SK-N-SH (cell line): ENCODE measurements at regions not wholly inside any gene's neighbourhood (a gene's known extent, or its start where the extent isn't known, plus 50 kb on each side); places are given as distances from the start of the nearest gene placed in this dataset.

Experiments used
- CTCF ChIA-PET: fragments of 300-600, 350-600 bp; formaldehyde crosslinking; extraction: SDS; loops from one replicate; lab custom pipeline; 2021; lab: Yijun Ruan, JAX
- POLR2A ChIA-PET: fragments of 350-600 bp; sonication (Branson Sonifier 250); formaldehyde crosslinking; extraction: SDS; loops from one replicate; lab custom pipeline; 2020; ENCODE audit warnings: antibody characterized with exemption, inconsistent platforms; lab: Yijun Ruan, JAX
- DNase-seq: peaks from one replicate; pipeline ENCODE4 v3.0.0; 2012
- H2AFZ ChIP-seq: fragments of 200-600 bp; sonication (generic); 2 replicates; pipeline ENCODE4 v1.8.1; 2016; ENCODE audit warnings: antibody characterized with exemption, mild to moderate bottlenecking, low read depth
- H3F3A ChIP-seq: fragments of 200-600 bp; sonication (generic); replicated peaks from 2 replicates; pipeline ENCODE3; 2016; ENCODE audit warnings: antibody characterized with exemption, mild to moderate bottlenecking; ENCODE audit not compliant: insufficient read depth
- H3K27ac ChIP-seq, 2 experiments: fragments of 200-500 bp in 1 of 2; fragments of 200-600 bp in 1 of 2; sonication (Bioruptor generic) in 1 of 2; sonication (generic), shearing (Covaris generic) in 1 of 2; 2 replicates each; pipeline versions ENCODE4 v1.5.1 to v1.6.1; 2014 to 2016; ENCODE audit warnings: low read depth in 2 of 2, inconsistent platforms in 1 of 2, low read length in 1 of 2, mild to moderate bottlenecking in 1 of 2, mixed read lengths in 1 of 2
- H3K27me3 ChIP-seq: fragments of 200-600 bp; sonication (generic), shearing (Covaris generic); 2 replicates; pipeline ENCODE4 v1.6.1; 2016; ENCODE audit warnings: mixed run types; ENCODE audit not compliant: insufficient read depth
- H3K36me3 ChIP-seq, 2 experiments: fragments of 200-500 bp in 1 of 2; fragments of 200-600 bp in 1 of 2; sonication (Bioruptor generic) in 1 of 2; sonication (generic) in 1 of 2; replicated peaks in 1 of 2; 2 replicates each; pipeline versions ENCODE3 to v1.5.1; 2014 to 2016; ENCODE audit warnings: low read length in 1 of 2, mild to moderate bottlenecking in 1 of 2; ENCODE audit not compliant: insufficient read depth in 2 of 2, control insufficient read depth in 1 of 2
- H3K4me1 ChIP-seq, 2 experiments: fragments of 200-500 bp in 1 of 2; fragments of 200-600 bp in 1 of 2; sonication (Bioruptor generic) in 1 of 2; sonication (generic), shearing (Covaris generic) in 1 of 2; 2 replicates each; pipeline versions ENCODE4 v1.5.1 to v1.6.1; 2014 to 2016; ENCODE audit warnings: low read depth in 1 of 2, low read length in 1 of 2, mixed run types in 1 of 2; ENCODE audit not compliant: insufficient read depth in 2 of 2, control insufficient read depth in 1 of 2
- H3K4me2 ChIP-seq: fragments of 200-600 bp; sonication (generic), shearing (Covaris generic); 2 replicates; pipeline ENCODE4 v1.6.1; 2017; ENCODE audit warnings: mixed run types
- H3K4me3 ChIP-seq, 2 experiments: fragments of 200-500 bp in 1 of 2; fragments of 200-600 bp in 1 of 2; sonication (Bioruptor generic) in 1 of 2; sonication (generic), shearing (Covaris generic) in 1 of 2; 2 replicates each; pipeline versions ENCODE4 v1.5.1 to v1.8.1; 2014 to 2016; ENCODE audit warnings: low read depth in 2 of 2, inconsistent platforms in 1 of 2, low read length in 1 of 2, mild to moderate bottlenecking in 1 of 2, mixed read lengths in 1 of 2, moderate library complexity in 1 of 2
- H3K79me2 ChIP-seq: fragments of 200-600 bp; sonication (generic); 2 replicates; pipeline ENCODE4 v1.8.1; 2017; ENCODE audit warnings: mild to moderate bottlenecking; ENCODE audit not compliant: insufficient read depth
- H3K9ac ChIP-seq: fragments of 200-600 bp; sonication (generic); 2 replicates; pipeline ENCODE4 v1.6.1; 2017; ENCODE audit warnings: mixed run types
- H3K9me2 ChIP-seq: fragments of 200-600 bp; sonication (generic); 2 replicates; pipeline ENCODE4 v1.6.1; 2017; ENCODE audit warnings: mixed run types
- H3K9me3 ChIP-seq: fragments of 200-600 bp; sonication (generic); 2 replicates; pipeline ENCODE4 v1.6.1; 2017; ENCODE audit warnings: mixed run types, mild to moderate bottlenecking, moderate library complexity
- H4K20me1 ChIP-seq: fragments of 200-600 bp; sonication (generic); 2 replicates; pipeline ENCODE4 v1.6.1; 2017; ENCODE audit warnings: mild to moderate bottlenecking, mixed run types; ENCODE audit not compliant: insufficient read depth
- CTCF ChIP-seq: fragments of 200-600 bp; sonication (generic); IDR thresholded peaks from 2 replicates; pipeline ENCODE4 v1.6.1; 2017; ENCODE audit warnings: antibody characterized with exemption, mild to moderate bottlenecking, moderate library complexity
- FOSL2 ChIP-seq: IDR thresholded peaks from 2 replicates; pipeline ENCODE4 v1.4.0; 2012; ENCODE audit warnings: low read depth, mild to moderate bottlenecking, moderate library complexity, borderline replicate concordance
- FOXJ3 ChIP-seq: sonication (generic); formaldehyde crosslinking; IDR thresholded peaks from 2 replicates; pipeline ENCODE4 v1.5.1; 2020; ENCODE audit warnings: mild to moderate bottlenecking, missing genetic modification reagents
- IRF3 ChIP-seq: fragments of 150-350 bp; IDR thresholded peaks from 2 replicates; pipeline ENCODE4 v1.6.1; 2016; ENCODE audit warnings: mild to moderate bottlenecking, low read depth, low read length
- JUND ChIP-seq: IDR thresholded peaks from 2 replicates; pipeline ENCODE4 v1.4.0; 2012
- MAX ChIP-seq: IDR thresholded peaks from 2 replicates; pipeline ENCODE4 v1.4.0; 2012; ENCODE audit warnings: low read depth
- NRF1 ChIP-seq: IDR thresholded peaks from 2 replicates; pipeline ENCODE4 v1.6.1; 2012; ENCODE audit warnings: low read depth, mild to moderate bottlenecking, low read length
- PBX3 ChIP-seq: IDR thresholded peaks from 2 replicates; pipeline ENCODE4; 2012
- POLR2AphosphoS5 ChIP-seq: IDR thresholded peaks from 2 replicates; pipeline ENCODE4 v1.6.1; 2012; ENCODE audit warnings: low read depth, low read length
- RAD21 ChIP-seq: IDR thresholded peaks from 2 replicates; pipeline ENCODE4 v1.6.1; 2012; ENCODE audit warnings: mild to moderate bottlenecking, low read length
- RCOR1 ChIP-seq: fragments of 150-350 bp; IDR thresholded peaks from 2 replicates; pipeline ENCODE4 v1.6.1; 2017; ENCODE audit warnings: antibody characterized with exemption, low read length
- REST ChIP-seq: IDR thresholded peaks from 2 replicates; pipeline ENCODE4 v1.6.1; 2012; ENCODE audit warnings: mild to moderate bottlenecking, low read depth, low read length, moderate library complexity
- SIN3A ChIP-seq: IDR thresholded peaks from 2 replicates; pipeline ENCODE4 v1.6.1; 2012; ENCODE audit warnings: low read depth, mild to moderate bottlenecking, low read length, moderate library complexity, borderline replicate concordance
- SMC3 ChIP-seq: IDR thresholded peaks from 2 replicates; pipeline ENCODE4 v1.6.1; 2012; ENCODE audit warnings: low read depth, low read length, improper control_type of control experiment
- USF1 ChIP-seq: IDR thresholded peaks from 2 replicates; pipeline ENCODE4 v1.4.0; 2012; ENCODE audit warnings: low read depth, borderline replicate concordance
- WGBS: methylation state at CpG from one replicate; pipeline ENCODE4 v1.1.6; 2017; ENCODE audit warnings: low lambda C conversion rate; 5-methylcytosine and 5-hydroxymethylcytosine counted together

- no peak overlapping the region for H3K4me2 ChIP-seq
- no peak for TF ChIP-seq NRF1
- no peak for TF ChIP-seq MAX
- TF ChIP-seq SMC3 = no peak
- TF ChIP-seq CTCF = no peak
- TF ChIP-seq POLR2AphosphoS5 = no peak
- TF ChIP-seq JUND = no peak
- H3K27me3 ChIP-seq = no peaks in the 10 kb centered on the region
- ChIA-PET CTCF (no interaction called here), POLR2A (no interaction called here)
- no peaks in the 10 kb centered on the region for H3K4me1 ChIP-seq
- no peaks in the 10 kb centered on the region for H3K36me3 ChIP-seq
- 39% methylated on average over 5 of the region's 11 CpGs for WGBS
- peaks cover 4% of the 10 kb centered on the region for H3F3A ChIP-seq
- no peaks in the 10 kb centered on the region for H3K9me3 ChIP-seq
- no peak for DNase-seq
- H3K9me2 ChIP-seq = no peaks in the 10 kb centered on the region
- H2AFZ ChIP-seq = no peak overlapping the region
- H3K9ac ChIP-seq = no peak overlapping the region
- no peak overlapping the region for H3K4me3 ChIP-seq
- no peak overlapping the region for H3K27ac ChIP-seq
- no peaks in the 10 kb centered on the region for H3K79me2 ChIP-seq
- no peaks in the 10 kb centered on the region for H4K20me1 ChIP-seq
Measured at GRCh38 chr22:48835364-48835763, 992.3 kb downstream of the BRD1 start.

GRCh38 chr22:48834404-48834803, 993.3 kb downstream of the BRD1 start:
- no peak for TF ChIP-seq FOXJ3 (CRISPR knock-in tag)
- no peak for TF ChIP-seq FOSL2
- TF ChIP-seq RCOR1 = no peak
- no peak for TF ChIP-seq JUND
- no peak for TF ChIP-seq IRF3
- TF ChIP-seq REST = no peak
- no peak for TF ChIP-seq SIN3A
- TF ChIP-seq RAD21 = no peak
- TF ChIP-seq CTCF = no peak
- no peak for TF ChIP-seq USF1
- TF ChIP-seq PBX3 = no peak
- H3K4me3 ChIP-seq = no peak overlapping the region
- ChIA-PET CTCF (interaction anchor here (1.7 kb wide), 1 partner anchor 471 kb away, joined by 4 read pairs; no protein-coding TSS in a partner anchor), POLR2A (no interaction called here)
- no peaks in the 10 kb centered on the region for H4K20me1 ChIP-seq
- no peaks in the 10 kb centered on the region for H3K9me2 ChIP-seq
- no peak overlapping the region for H2AFZ ChIP-seq
- no peak overlapping the region for H3K9ac ChIP-seq
- H3K27me3 ChIP-seq = no peaks in the 10 kb centered on the region
- H3K4me2 ChIP-seq = no peak overlapping the region
- H3F3A ChIP-seq = peaks cover 4% of the 10 kb centered on the region
- no peak for DNase-seq
- no peaks in the 10 kb centered on the region for H3K36me3 ChIP-seq
- H3K9me3 ChIP-seq = no peaks in the 10 kb centered on the region
- no peaks in the 10 kb centered on the region for H3K79me2 ChIP-seq
- no peaks in the 10 kb centered on the region for H3K4me1 ChIP-seq
- 9% methylated on average over 5 of the region's 5 CpGs for WGBS
- H3K27ac ChIP-seq = no peak overlapping the region
